ENCODE measurements at regions not wholly inside any gene's neighbourhood (a gene's known extent, or its start where the extent isn't known, plus 50 kb on each side); places are given as distances from the start of the nearest gene placed in this dataset.
A peak's percentile ranks its signal among the peaks of the same experiment; 100 is the strongest.
"Not testable (repeated sequence)": the region's sequence is repeated elsewhere in the genome, so short reads cannot be mapped to it uniquely, and the experiment has no call there.

- not testable (repeated sequence) for DNase-seq
These were observed 56.6 kb upstream of the TNFAIP8 start for GRCh38 chr5:119299242-119299614.

GRCh38 chr5:119299615-119300310 is 56.1 kb upstream of the TNFAIP8 start:
- DNase-seq, result peak; percentile 89

GRCh38 chr5:119300311-119300670 is 55.5 kb upstream of the TNFAIP8 start:
- no peak for DNase-seq

GRCh38 chr5:119301210-119301609 is 54.6 kb upstream of the TNFAIP8 start:
- DNase-seq, result no peak

GRCh38 chr5:119301906-119302305 is 53.9 kb upstream of the TNFAIP8 start:
- no peak for DNase-seq

GRCh38 chr5:119302449-119302848 is 53.4 kb upstream of the TNFAIP8 start:
- DNase-seq, result no peak

GRCh38 chr5:119302916-119303897 is 52.6 kb upstream of the TNFAIP8 start:
- DNase-seq, result no peak

GRCh38 chr5:119304439-119305211 is 51.2 kb upstream of the TNFAIP8 start:
- DNase-seq, result no peak

All from activated CD8-positive, alpha-beta memory T cell treated with anti-CD3 and anti-CD28 coated beads, Interleukin-2, amount 50 U/mL, for 48 hours (primary cell).